Keratinocyte (primary cell): ENCODE measurements at regions not wholly inside any gene's neighbourhood (a gene's known extent, or its start where the extent isn't known, plus 50 kb on each side); places are given as distances from the start of the nearest gene placed in this dataset.

Source experiments
- EZH2 ChIP-seq: IDR thresholded peaks from one replicate; pipeline ENCODE4 v1.6.1; 2012; ENCODE audit warnings: inconsistent platforms, mild to moderate bottlenecking, low read length, moderate library complexity
- TF ChIP-seq, protein P1 (sequence below), 3 experiments: IDR thresholded peaks in 1 of 3; conservative IDR thresholded peaks in 1 of 3; optimal IDR thresholded peaks in 1 of 3; 2 replicates in 2 of 3; 3 replicates in 1 of 3; pipeline versions ENCODE3 to v1.5.1; 2011; ENCODE audit warnings: low read length in 3 of 3, mild to moderate bottlenecking in 3 of 3, moderate library complexity in 2 of 3, control low read depth in 1 of 3, inconsistent platforms in 1 of 3; ENCODE audit not compliant: insufficient read depth in 2 of 3; ENCODE audit errors: extremely low read depth in 1 of 3

DNA sequence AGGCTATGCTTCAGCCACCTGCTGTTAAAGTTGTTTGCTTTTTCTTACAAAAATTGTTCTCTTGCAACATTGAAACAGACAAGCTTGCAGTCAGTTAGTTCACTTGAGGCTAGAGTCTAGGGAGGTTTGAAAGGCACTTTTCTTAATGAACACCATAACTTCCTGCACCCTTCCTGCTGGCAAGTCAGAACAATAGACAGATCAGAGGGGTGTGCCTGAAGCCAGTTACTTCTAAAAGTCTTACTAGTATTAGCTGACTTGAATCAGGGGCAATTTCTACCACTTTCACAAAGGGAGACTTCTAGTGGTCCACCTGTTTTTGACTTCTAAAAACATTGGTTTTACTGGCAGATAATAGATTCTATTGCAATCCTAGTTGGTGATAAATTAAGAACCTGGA is 367.4 kb upstream of the CDH20 start:
- TF ChIP-seq, protein P1, sequence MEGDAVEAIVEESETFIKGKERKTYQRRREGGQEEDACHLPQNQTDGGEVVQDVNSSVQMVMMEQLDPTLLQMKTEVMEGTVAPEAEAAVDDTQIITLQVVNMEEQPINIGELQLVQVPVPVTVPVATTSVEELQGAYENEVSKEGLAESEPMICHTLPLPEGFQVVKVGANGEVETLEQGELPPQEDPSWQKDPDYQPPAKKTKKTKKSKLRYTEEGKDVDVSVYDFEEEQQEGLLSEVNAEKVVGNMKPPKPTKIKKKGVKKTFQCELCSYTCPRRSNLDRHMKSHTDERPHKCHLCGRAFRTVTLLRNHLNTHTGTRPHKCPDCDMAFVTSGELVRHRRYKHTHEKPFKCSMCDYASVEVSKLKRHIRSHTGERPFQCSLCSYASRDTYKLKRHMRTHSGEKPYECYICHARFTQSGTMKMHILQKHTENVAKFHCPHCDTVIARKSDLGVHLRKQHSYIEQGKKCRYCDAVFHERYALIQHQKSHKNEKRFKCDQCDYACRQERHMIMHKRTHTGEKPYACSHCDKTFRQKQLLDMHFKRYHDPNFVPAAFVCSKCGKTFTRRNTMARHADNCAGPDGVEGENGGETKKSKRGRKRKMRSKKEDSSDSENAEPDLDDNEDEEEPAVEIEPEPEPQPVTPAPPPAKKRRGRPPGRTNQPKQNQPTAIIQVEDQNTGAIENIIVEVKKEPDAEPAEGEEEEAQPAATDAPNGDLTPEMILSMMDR (optimal IDR thresholded peaks at IDR 0.05 in 1 of 3, IDR thresholded peaks at IDR 0.05 in 1 of 3, conservative IDR thresholded peaks at IDR 0.05 in 1 of 3; ENCODE audit: extremely low read depth in 1 of 3, insufficient read depth in 2 of 3, low read length in 3 of 3), result no peak
- no peak for TF ChIP-seq EZH2
